Neural cell (in vitro differentiated cells): ENCODE measurements at regions not wholly inside any gene's neighbourhood (a gene's known extent, or its start where the extent isn't known, plus 50 kb on each side); places are given as distances from the start of the nearest gene placed in this dataset.

Experiments
- EP300 ChIP-seq: fragments of 450-650 bp; conservative IDR thresholded peaks from 2 replicates; pipeline ENCODE4 v1.6.1; 2014; ENCODE audit warnings: antibody characterized with exemption, mild to moderate bottlenecking, moderate library complexity; ENCODE audit not compliant: poor library complexity, severe bottlenecking
- TAF1 ChIP-seq: IDR thresholded peaks from 2 replicates; pipeline ENCODE4 v1.6.1; 2012; ENCODE audit warnings: low read depth
- TF ChIP-seq, protein P1 (sequence below): fragments of 450-650 bp; IDR thresholded peaks from 2 replicates; pipeline ENCODE4 v1.5.1; 2014; ENCODE audit warnings: antibody characterized with exemption, mild to moderate bottlenecking, moderate library complexity; ENCODE audit not compliant: poor library complexity, severe bottlenecking

DNA sequence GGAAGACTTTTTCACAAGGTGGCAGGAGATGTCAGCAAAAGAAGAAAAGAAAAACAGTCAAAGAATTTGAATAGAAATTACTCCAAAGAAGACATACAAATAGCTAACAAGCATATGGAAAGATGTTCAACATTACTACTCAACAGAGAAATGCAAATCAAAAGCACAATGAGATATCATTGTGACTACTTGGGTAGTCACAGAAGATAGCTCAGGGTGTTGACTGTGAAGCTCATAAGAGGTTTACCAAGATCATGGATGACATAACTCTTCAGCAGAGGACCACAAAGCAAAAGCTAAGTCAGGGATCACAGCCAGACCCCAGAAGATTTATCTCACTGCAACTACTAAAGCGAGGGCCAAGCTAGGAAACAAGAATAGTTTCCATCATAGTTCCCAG lies 53.0 kb upstream of the TANK start (continued):
- TF ChIP-seq, protein P1, sequence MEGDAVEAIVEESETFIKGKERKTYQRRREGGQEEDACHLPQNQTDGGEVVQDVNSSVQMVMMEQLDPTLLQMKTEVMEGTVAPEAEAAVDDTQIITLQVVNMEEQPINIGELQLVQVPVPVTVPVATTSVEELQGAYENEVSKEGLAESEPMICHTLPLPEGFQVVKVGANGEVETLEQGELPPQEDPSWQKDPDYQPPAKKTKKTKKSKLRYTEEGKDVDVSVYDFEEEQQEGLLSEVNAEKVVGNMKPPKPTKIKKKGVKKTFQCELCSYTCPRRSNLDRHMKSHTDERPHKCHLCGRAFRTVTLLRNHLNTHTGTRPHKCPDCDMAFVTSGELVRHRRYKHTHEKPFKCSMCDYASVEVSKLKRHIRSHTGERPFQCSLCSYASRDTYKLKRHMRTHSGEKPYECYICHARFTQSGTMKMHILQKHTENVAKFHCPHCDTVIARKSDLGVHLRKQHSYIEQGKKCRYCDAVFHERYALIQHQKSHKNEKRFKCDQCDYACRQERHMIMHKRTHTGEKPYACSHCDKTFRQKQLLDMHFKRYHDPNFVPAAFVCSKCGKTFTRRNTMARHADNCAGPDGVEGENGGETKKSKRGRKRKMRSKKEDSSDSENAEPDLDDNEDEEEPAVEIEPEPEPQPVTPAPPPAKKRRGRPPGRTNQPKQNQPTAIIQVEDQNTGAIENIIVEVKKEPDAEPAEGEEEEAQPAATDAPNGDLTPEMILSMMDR, result no peak
- TF ChIP-seq EP300 (no peak), TAF1 (no peak)
